ENCODE measurements at regions not wholly inside any gene's neighbourhood (a gene's known extent, or its start where the extent isn't known, plus 50 kb on each side); places are given as distances from the start of the nearest gene placed in this dataset.

GRCh38 chr9:88789785-88790184 is 201.5 kb upstream of the S1PR3 start:
- in situ Hi-C loops (cut with MboI; ENCODE audit: low pct_ligation_motif_present in 1 of 4, low pct_unique_long_range_greater_than_20kb in 1 of 4, low sequenced_read_pairs in 3 of 4) (no loop called here), intact Hi-C loops (cut with DNase I; ENCODE audit: low total_unique reads) (no loop called here)
- DNase-seq: no peak
- H3K27me3 ChIP-seq: no peaks in the 10 kb centered on the region
- no peak overlapping the region for H3K4me3 ChIP-seq
- no peaks in the 10 kb centered on the region for H3K36me3 ChIP-seq
- no peak overlapping the region for H3K27ac ChIP-seq
- no peaks in the 10 kb centered on the region for H3K9me3 ChIP-seq
- TF ChIP-seq POLR2A (IDR thresholded peaks at IDR 0.05) (no peak), EP300 (IDR thresholded peaks at IDR 0.05; ENCODE audit: low read depth) (no peak), CTCF (IDR thresholded peaks at IDR 0.05) (no peak), POLR2AphosphoS5 (IDR thresholded peaks at IDR 0.05) (no peak)
- WGBS, 2 donors (ENCODE audit: low coverage in 1 of 2): 82% methylated on average over 3 of the region's 3 CpGs; no CpG with 5 or more reads in 1 of the 2 donors
- no peaks in the 10 kb centered on the region for H3K4me1 ChIP-seq

- no peaks in the 10 kb centered on the region for H3K27me3 ChIP-seq
- in situ Hi-C loops (cut with MboI; ENCODE audit: low pct_ligation_motif_present in 1 of 4, low pct_unique_long_range_greater_than_20kb in 1 of 4, low sequenced_read_pairs in 3 of 4): no loop called here
- H3K9me3 ChIP-seq: no peaks in the 10 kb centered on the region
- no peak overlapping the region for H3K4me3 ChIP-seq
- no peaks in the 10 kb centered on the region for H3K4me1 ChIP-seq
- no peaks in the 10 kb centered on the region for H3K36me3 ChIP-seq
- no peak for DNase-seq
- TF ChIP-seq EP300 (IDR thresholded peaks at IDR 0.05; ENCODE audit: low read depth) (no peak), POLR2AphosphoS5 (IDR thresholded peaks at IDR 0.05) (peak in 1 of 3 donors; percentile 21)
- H3K27ac ChIP-seq: peak overlapping the region in 1 of 4 donors; percentile 18
- intact Hi-C loops (cut with DNase I; ENCODE audit: low total_unique reads): no loop called here
Measured at GRCh38 chr9:88791105-88791805, 200.0 kb upstream of the S1PR3 start.

- no peaks in the 10 kb centered on the region for H3K9me3 ChIP-seq
- no peaks in the 10 kb centered on the region for H3K4me1 ChIP-seq
- no peak overlapping the region for H3K4me3 ChIP-seq
- intact Hi-C loops (cut with DNase I; ENCODE audit: low total_unique reads): no loop called here
- H3K27ac ChIP-seq: no peak overlapping the region
- H3K27me3 ChIP-seq: no peaks in the 10 kb centered on the region
- no peak for TF ChIP-seq POLR2A (IDR thresholded peaks at IDR 0.05)
- no peak for TF ChIP-seq CTCF (IDR thresholded peaks at IDR 0.05)
- no peak for TF ChIP-seq EP300 (IDR thresholded peaks at IDR 0.05; ENCODE audit: low read depth)
- TF ChIP-seq POLR2AphosphoS5 (IDR thresholded peaks at IDR 0.05): no peak
- in situ Hi-C loops (cut with MboI; ENCODE audit: low pct_ligation_motif_present in 1 of 4, low pct_unique_long_range_greater_than_20kb in 1 of 4, low sequenced_read_pairs in 3 of 4): no loop called here
- 79% methylated on average over 3 of the region's 3 CpGs; no CpG with 5 or more reads in 1 of the 2 donors for WGBS, 2 donors (ENCODE audit: low coverage in 1 of 2)
- H3K36me3 ChIP-seq: no peaks in the 10 kb centered on the region
- DNase-seq: no peak
Measured at GRCh38 chr9:88792502-88792901, 198.8 kb upstream of the S1PR3 start.

- TF ChIP-seq POLR2A (IDR thresholded peaks at IDR 0.05) (no peak), POLR2AphosphoS5 (IDR thresholded peaks at IDR 0.05) (no peak), EP300 (IDR thresholded peaks at IDR 0.05; ENCODE audit: low read depth) (no peak), CTCF (IDR thresholded peaks at IDR 0.05) (no peak)
- in situ Hi-C loops (cut with MboI; ENCODE audit: low pct_ligation_motif_present in 1 of 4, low pct_unique_long_range_greater_than_20kb in 1 of 4, low sequenced_read_pairs in 3 of 4) (no loop called here), intact Hi-C loops (cut with DNase I; ENCODE audit: low total_unique reads) (no loop called here)
- 71 to 92% methylated on average over 4 to 5 of the region's 5 CpGs for WGBS, 2 donors (ENCODE audit: low coverage in 1 of 2)
- DNase-seq: no peak
- Histone ChIP-seq H3K4me3 (no peak overlapping the region), H3K36me3 (no peaks in the 10 kb centered on the region), H3K4me1 (no peaks in the 10 kb centered on the region), H3K9me3 (no peaks in the 10 kb centered on the region), H3K27ac (no peak overlapping the region), H3K27me3 (no peaks in the 10 kb centered on the region)
Measured at GRCh38 chr9:88794100-88794499, 197.2 kb upstream of the S1PR3 start.

DNA sequence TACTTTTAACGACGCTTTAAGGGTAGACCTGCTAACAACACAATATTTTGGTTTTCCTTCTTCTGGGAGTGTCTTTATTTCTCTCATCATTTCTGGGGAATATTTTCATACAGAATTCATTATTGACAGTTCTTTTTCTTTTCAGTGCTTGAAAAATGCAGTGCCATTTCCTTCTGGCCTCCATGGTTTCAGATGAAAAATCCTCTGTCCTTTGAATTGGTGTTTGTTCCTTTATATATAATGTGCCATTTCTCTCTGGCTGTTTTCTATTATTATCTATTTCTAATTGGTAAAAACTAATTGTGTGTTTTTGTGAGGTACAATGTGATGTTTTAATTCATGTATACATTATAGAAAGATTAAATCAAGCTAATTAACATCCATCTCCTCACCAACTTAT is 194.3 kb upstream of the S1PR3 start:
- Histone ChIP-seq H3K9me3 (no peaks in the 10 kb centered on the region), H3K4me1 (no peaks in the 10 kb centered on the region), H3K27me3 (no peaks in the 10 kb centered on the region), H3K36me3 (no peaks in the 10 kb centered on the region), H3K27ac (no peak overlapping the region), H3K4me3 (no peak overlapping the region)
- intact Hi-C loops (cut with DNase I; ENCODE audit: low total_unique reads): no loop called here
- WGBS, 2 donors (ENCODE audit: low coverage in 1 of 2): 92% methylated on average over 2 of the region's 2 CpGs
- in situ Hi-C loops (cut with MboI; ENCODE audit: low pct_ligation_motif_present in 1 of 4, low pct_unique_long_range_greater_than_20kb in 1 of 4, low sequenced_read_pairs in 3 of 4): no loop called here
- no peak for DNase-seq
- no peak for TF ChIP-seq POLR2A (IDR thresholded peaks at IDR 0.05)
- TF ChIP-seq CTCF (IDR thresholded peaks at IDR 0.05): no peak
- TF ChIP-seq EP300 (IDR thresholded peaks at IDR 0.05; ENCODE audit: low read depth): no peak
- no peak for TF ChIP-seq POLR2AphosphoS5 (IDR thresholded peaks at IDR 0.05)

Measured in transverse colon (tissue), 4 donors.